Panc1 (cell line): ENCODE measurements at regions not wholly inside any gene's neighbourhood (a gene's known extent, or its start where the extent isn't known, plus 50 kb on each side); places are given as distances from the start of the nearest gene placed in this dataset.

ENCODE experiments used
- POLR2AphosphoS5 ChIP-seq: IDR thresholded peaks from 2 replicates; pipeline ENCODE4 v1.6.1; 2012; ENCODE audit warnings: mild to moderate bottlenecking, low read depth, low read length, moderate library complexity
- SIN3A ChIP-seq: IDR thresholded peaks from 2 replicates; pipeline ENCODE4 v1.6.1; 2012; ENCODE audit warnings: low read depth, mild to moderate bottlenecking, low read length, moderate library complexity, borderline replicate concordance; ENCODE audit not compliant: insufficient read depth
- TF ChIP-seq, protein P1 (sequence below), 2 experiments: IDR thresholded peaks; 2 replicates each; pipeline ENCODE4 v1.6.1; 2011 to 2012; ENCODE audit warnings: low read depth in 2 of 2, control low read depth in 1 of 2, low read length in 1 of 2, mild to moderate bottlenecking in 1 of 2, moderate library complexity in 1 of 2; ENCODE audit not compliant: insufficient read depth in 1 of 2
- TF ChIP-seq, protein P2 (sequence below): fragments of 450-650 bp; IDR thresholded peaks from 2 replicates; pipeline ENCODE4 v1.5.1; 2017; ENCODE audit warnings: mild to moderate bottlenecking

DNA sequence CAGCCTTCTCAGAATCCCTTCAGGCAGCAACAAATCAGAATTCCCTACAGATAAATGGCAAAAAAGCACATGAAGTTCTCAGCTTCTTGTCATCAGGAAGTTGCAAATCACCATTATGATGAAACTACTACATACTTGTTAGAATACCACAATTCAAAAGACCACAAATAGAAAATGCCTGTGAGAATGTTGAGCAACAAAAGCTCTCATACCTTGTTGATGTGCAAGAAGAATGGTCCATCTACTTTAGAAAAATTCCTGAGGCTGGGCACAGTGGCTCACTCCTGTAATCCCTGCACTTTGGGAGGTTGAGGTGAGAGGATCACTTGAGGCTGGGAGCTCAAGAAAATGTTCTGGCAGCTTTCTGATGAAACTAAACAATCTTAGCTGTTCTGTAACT, 278.1 kb downstream of the ICE1 start:
- TF ChIP-seq, protein P1, sequence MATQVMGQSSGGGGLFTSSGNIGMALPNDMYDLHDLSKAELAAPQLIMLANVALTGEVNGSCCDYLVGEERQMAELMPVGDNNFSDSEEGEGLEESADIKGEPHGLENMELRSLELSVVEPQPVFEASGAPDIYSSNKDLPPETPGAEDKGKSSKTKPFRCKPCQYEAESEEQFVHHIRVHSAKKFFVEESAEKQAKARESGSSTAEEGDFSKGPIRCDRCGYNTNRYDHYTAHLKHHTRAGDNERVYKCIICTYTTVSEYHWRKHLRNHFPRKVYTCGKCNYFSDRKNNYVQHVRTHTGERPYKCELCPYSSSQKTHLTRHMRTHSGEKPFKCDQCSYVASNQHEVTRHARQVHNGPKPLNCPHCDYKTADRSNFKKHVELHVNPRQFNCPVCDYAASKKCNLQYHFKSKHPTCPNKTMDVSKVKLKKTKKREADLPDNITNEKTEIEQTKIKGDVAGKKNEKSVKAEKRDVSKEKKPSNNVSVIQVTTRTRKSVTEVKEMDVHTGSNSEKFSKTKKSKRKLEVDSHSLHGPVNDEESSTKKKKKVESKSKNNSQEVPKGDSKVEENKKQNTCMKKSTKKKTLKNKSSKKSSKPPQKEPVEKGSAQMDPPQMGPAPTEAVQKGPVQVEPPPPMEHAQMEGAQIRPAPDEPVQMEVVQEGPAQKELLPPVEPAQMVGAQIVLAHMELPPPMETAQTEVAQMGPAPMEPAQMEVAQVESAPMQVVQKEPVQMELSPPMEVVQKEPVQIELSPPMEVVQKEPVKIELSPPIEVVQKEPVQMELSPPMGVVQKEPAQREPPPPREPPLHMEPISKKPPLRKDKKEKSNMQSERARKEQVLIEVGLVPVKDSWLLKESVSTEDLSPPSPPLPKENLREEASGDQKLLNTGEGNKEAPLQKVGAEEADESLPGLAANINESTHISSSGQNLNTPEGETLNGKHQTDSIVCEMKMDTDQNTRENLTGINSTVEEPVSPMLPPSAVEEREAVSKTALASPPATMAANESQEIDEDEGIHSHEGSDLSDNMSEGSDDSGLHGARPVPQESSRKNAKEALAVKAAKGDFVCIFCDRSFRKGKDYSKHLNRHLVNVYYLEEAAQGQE (IDR thresholded peaks at IDR 0.05; ENCODE audit: insufficient read depth in 1 of 2, low read depth in 2 of 2, low read length in 1 of 2) = no peak
- TF ChIP-seq, protein P2, sequence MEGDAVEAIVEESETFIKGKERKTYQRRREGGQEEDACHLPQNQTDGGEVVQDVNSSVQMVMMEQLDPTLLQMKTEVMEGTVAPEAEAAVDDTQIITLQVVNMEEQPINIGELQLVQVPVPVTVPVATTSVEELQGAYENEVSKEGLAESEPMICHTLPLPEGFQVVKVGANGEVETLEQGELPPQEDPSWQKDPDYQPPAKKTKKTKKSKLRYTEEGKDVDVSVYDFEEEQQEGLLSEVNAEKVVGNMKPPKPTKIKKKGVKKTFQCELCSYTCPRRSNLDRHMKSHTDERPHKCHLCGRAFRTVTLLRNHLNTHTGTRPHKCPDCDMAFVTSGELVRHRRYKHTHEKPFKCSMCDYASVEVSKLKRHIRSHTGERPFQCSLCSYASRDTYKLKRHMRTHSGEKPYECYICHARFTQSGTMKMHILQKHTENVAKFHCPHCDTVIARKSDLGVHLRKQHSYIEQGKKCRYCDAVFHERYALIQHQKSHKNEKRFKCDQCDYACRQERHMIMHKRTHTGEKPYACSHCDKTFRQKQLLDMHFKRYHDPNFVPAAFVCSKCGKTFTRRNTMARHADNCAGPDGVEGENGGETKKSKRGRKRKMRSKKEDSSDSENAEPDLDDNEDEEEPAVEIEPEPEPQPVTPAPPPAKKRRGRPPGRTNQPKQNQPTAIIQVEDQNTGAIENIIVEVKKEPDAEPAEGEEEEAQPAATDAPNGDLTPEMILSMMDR = no peak
- TF ChIP-seq POLR2AphosphoS5 (no peak), SIN3A (no peak)
